ENCODE measurements at regions not wholly inside any gene's neighbourhood (a gene's known extent, or its start where the extent isn't known, plus 50 kb on each side); places are given as distances from the start of the nearest gene placed in this dataset.

GRCh38 chrX:38871129-38872029 lies 70.1 kb downstream of the MID1IP1 start:
- no peak overlapping the region for H4K5ac ChIP-seq (ENCODE audit: low read depth, low read length)

More at GRCh38 chrX:38871129-38872029, 70.1 kb downstream of the MID1IP1 start:
- no peak overlapping the region for H3K4me2 ChIP-seq (ENCODE audit: low read depth, low read length)
- peaks cover 4% of the 10 kb centered on the region; the same call in 1 of the 2 replicates for H3K4me1 ChIP-seq (ENCODE audit: control insufficient read depth, insufficient read depth, low read length)
- H3K9ac ChIP-seq (ENCODE audit: low read depth, low read length) = no peak overlapping the region
- TF ChIP-seq RAD21 (IDR thresholded peaks at IDR 0.05; ENCODE audit: low read length) (no peak), SMC3 (IDR thresholded peaks at IDR 0.05; ENCODE audit: low read depth, low read length) (no peak), USF2 (IDR thresholded peaks at IDR 0.05; ENCODE audit: low read depth, low read length) (no peak), POLR2A (IDR thresholded peaks at IDR 0.05; ENCODE audit: low read depth, low read length) (no peak)
- no TSS peak for BruUV-seq (replicated peaks)
- 40% methylated on average over 1 of the region's 5 CpGs; no CpG with 5 or more reads in 1 of the 2 experiments for WGBS, 2 experiments (ENCODE audit: extremely low coverage in 2 of 2, insufficient read length in 1 of 2)
- DNase-seq (no peak), ATAC-seq (ENCODE audit: low read depth) (no peak)
- no peaks in the 10 kb centered on the region for H3K36me3 ChIP-seq (ENCODE audit: control insufficient read depth, insufficient read depth, low read length)
- no peaks in the 10 kb centered on the region for H3K79me1 ChIP-seq (ENCODE audit: low read depth in 1 of 2, low read length in 2 of 2)
- no peak overlapping the region for H3K56ac ChIP-seq (ENCODE audit: extremely low read depth, insufficient read depth, low read length)
- no peak overlapping the region for H3K18ac ChIP-seq (ENCODE audit: low read depth, low read length)
- no peaks in the 10 kb centered on the region; the same call in none of the 2 replicates for H3K27me3 ChIP-seq (ENCODE audit: control insufficient read depth, insufficient read depth, low read length)
- no peak overlapping the region for H2BK15ac ChIP-seq (ENCODE audit: low read depth, low read length)
- H3K9me1 ChIP-seq (ENCODE audit: insufficient read depth, low read length) = no peaks in the 10 kb centered on the region
- H4K91ac ChIP-seq (ENCODE audit: insufficient read depth, low read depth, low read length) = no peak overlapping the region
- dilution Hi-C loops (cut with HindIII; ENCODE audit: low sequenced_read_pairs, unreplicated experiment) = no loop called here
- H3K23ac ChIP-seq (ENCODE audit: low read depth, low read length) = no peak overlapping the region
- intact Hi-C loops (cut with micrococcal nuclease) = no loop called here
- H3K4me3 ChIP-seq (ENCODE audit: insufficient read depth, low read depth, low read length) = no peak overlapping the region
- ChIA-PET CTCF (no interaction called here), POLR2A (ENCODE audit: unreplicated experiment) (no interaction called here)
- no peak overlapping the region for H3K4ac ChIP-seq (ENCODE audit: low read depth, low read length)
- in situ Hi-C loops (cut with MboI; ENCODE audit: low sequenced_read_pairs) = no loop called here
- H3K14ac ChIP-seq (replicated peaks; ENCODE audit: low read depth, low read length) = no peak overlapping the region
- no peak overlapping the region for H3K27ac ChIP-seq (ENCODE audit: insufficient read depth, low read length)
- no peak overlapping the region for H2AFZ ChIP-seq (replicated peaks; ENCODE audit: low read length, poor library complexity)
- H2BK5ac ChIP-seq (ENCODE audit: low read depth, low read length, poor library complexity, severe bottlenecking) = no peak overlapping the region
- no peaks in the 10 kb centered on the region; the same call in 1 of the 2 replicates for H3K9me3 ChIP-seq (ENCODE audit: control insufficient read depth, insufficient read depth, low read length)
- H2AK9ac ChIP-seq (replicated peaks; ENCODE audit: low read depth, low read length, poor library complexity) = no peak overlapping the region
- no peak overlapping the region for H2AK5ac ChIP-seq (ENCODE audit: low read depth, low read length)
- H4K20me1 ChIP-seq (ENCODE audit: insufficient read depth, low read length) = no peaks in the 10 kb centered on the region
- no peak overlapping the region for H2BK20ac ChIP-seq (ENCODE audit: low read depth, low read length)
- H2BK120ac ChIP-seq (ENCODE audit: low read depth, low read length) = no peak overlapping the region
- no peak overlapping the region for H4K8ac ChIP-seq (ENCODE audit: low read depth in 2 of 2, low read length in 2 of 2)

Measured in IMR-90 (cell line).